ENCODE measurements at regions not wholly inside any gene's neighbourhood (a gene's known extent, or its start where the extent isn't known, plus 50 kb on each side); places are given as distances from the start of the nearest gene placed in this dataset.

- Histone ChIP-seq H3K27ac (ENCODE audit: low read depth, low read length) (no peak overlapping the region), H3K9ac (ENCODE audit: low read depth, low read length) (no peak overlapping the region), H3K36me3 (ENCODE audit: control insufficient read depth, insufficient read depth, low read length) (no peaks in the 10 kb centered on the region), H3K9me3 (ENCODE audit: control insufficient read depth, insufficient read depth, low read length) (no peaks in the 10 kb centered on the region), H3K27me3 (ENCODE audit: control insufficient read depth, insufficient read depth, low read length) (no peaks in the 10 kb centered on the region), H3K4me3 (ENCODE audit: low read depth, low read length) (no peak overlapping the region), H3K4me1 (ENCODE audit: control insufficient read depth, insufficient read depth, low read length) (peaks cover 21% of the 10 kb centered on the region)
Observed at GRCh38 chr21:38175306-38175705, 81.5 kb upstream of the KCNJ15 start.

- Histone ChIP-seq H3K27me3 (ENCODE audit: control insufficient read depth, insufficient read depth, low read length) (no peaks in the 10 kb centered on the region), H3K36me3 (ENCODE audit: control insufficient read depth, insufficient read depth, low read length) (no peaks in the 10 kb centered on the region), H3K27ac (ENCODE audit: low read depth, low read length) (no peak overlapping the region), H3K4me1 (ENCODE audit: control insufficient read depth, insufficient read depth, low read length) (no peaks in the 10 kb centered on the region), H3K9ac (ENCODE audit: low read depth, low read length) (no peak overlapping the region), H3K4me3 (ENCODE audit: low read depth, low read length) (no peak overlapping the region), H3K9me3 (ENCODE audit: control insufficient read depth, insufficient read depth, low read length) (no peaks in the 10 kb centered on the region)
Observed at GRCh38 chr21:38177919-38178652, 78.7 kb upstream of the KCNJ15 start.

DNA sequence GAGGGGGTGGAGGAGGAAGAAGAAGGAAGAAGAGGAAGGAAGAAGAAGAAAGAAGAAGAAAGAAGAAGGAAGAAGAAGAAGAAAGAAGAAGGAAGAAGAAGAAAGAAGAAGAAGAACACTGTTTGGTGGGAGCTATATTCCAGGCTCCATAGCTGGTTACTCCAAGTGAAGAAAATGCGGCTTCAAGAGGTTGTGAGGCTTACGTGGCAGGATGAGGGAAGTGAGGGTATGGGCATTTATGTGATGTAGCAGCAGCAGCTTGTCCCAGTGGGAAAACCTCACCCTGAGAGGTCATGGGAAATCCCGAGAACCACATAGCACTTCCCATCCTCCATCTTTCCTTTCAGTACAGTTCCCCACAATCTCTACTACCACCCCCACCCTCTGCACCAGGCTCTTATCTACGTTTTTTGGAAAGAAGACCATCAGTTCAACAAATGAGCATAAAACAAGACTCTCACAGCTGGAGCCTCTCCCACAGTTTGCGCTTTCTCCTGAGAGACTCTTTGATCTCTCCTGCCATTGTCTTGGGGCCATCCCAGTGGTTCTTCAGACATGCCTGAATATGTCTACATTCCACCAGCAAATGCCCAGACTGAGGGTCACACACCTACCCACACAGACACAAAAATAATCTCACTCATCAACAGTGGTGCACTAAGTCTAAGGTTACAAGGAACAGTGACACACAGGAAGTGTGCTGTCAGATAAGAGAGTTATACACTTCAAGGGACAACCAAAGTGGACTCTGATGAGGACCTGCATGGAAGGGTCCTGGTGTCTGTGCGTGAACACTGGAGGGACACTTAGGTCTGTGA lies 77.9 kb upstream of the KCNJ15 start:
- H3K27me3 ChIP-seq (ENCODE audit: control insufficient read depth, insufficient read depth, low read length) = no peaks in the 10 kb centered on the region

GRCh38 chr21:38179511-38179910 lies 77.3 kb upstream of the KCNJ15 start:
- Histone ChIP-seq H3K4me1 (ENCODE audit: control insufficient read depth, insufficient read depth, low read length) (no peaks in the 10 kb centered on the region), H3K9ac (ENCODE audit: low read depth, low read length) (no peak overlapping the region), H3K27ac (ENCODE audit: low read depth, low read length) (no peak overlapping the region), H3K4me3 (ENCODE audit: low read depth, low read length) (no peak overlapping the region), H3K36me3 (ENCODE audit: control insufficient read depth, insufficient read depth, low read length) (no peaks in the 10 kb centered on the region), H3K27me3 (ENCODE audit: control insufficient read depth, insufficient read depth, low read length) (no peaks in the 10 kb centered on the region), H3K9me3 (ENCODE audit: control insufficient read depth, insufficient read depth, low read length) (no peaks in the 10 kb centered on the region)

More for the DNA sequence above, 77.9 kb upstream of the KCNJ15 start:
- no peak overlapping the region for H3K27ac ChIP-seq (ENCODE audit: low read depth, low read length)
- no peak overlapping the region for H3K9ac ChIP-seq (ENCODE audit: low read depth, low read length)
- H3K4me3 ChIP-seq (ENCODE audit: low read depth, low read length) = no peak overlapping the region
- H3K4me1 ChIP-seq (ENCODE audit: control insufficient read depth, insufficient read depth, low read length) = no peaks in the 10 kb centered on the region
- no peaks in the 10 kb centered on the region for H3K36me3 ChIP-seq (ENCODE audit: control insufficient read depth, insufficient read depth, low read length)
- H3K9me3 ChIP-seq (ENCODE audit: control insufficient read depth, insufficient read depth, low read length) = no peaks in the 10 kb centered on the region

- no peaks in the 10 kb centered on the region for H3K27me3 ChIP-seq (ENCODE audit: control insufficient read depth, insufficient read depth, low read length)
- no peak overlapping the region for H3K4me3 ChIP-seq (ENCODE audit: low read depth, low read length)
- no peaks in the 10 kb centered on the region for H3K36me3 ChIP-seq (ENCODE audit: control insufficient read depth, insufficient read depth, low read length)
- H3K9ac ChIP-seq (ENCODE audit: low read depth, low read length) = no peak overlapping the region
- H3K9me3 ChIP-seq (ENCODE audit: control insufficient read depth, insufficient read depth, low read length) = peaks cover 7% of the 10 kb centered on the region; the same call in 1 of the 2 replicates
- H3K27ac ChIP-seq (ENCODE audit: low read depth, low read length) = no peak overlapping the region
- no peaks in the 10 kb centered on the region for H3K4me1 ChIP-seq (ENCODE audit: control insufficient read depth, insufficient read depth, low read length)
Observed at GRCh38 chr21:38181096-38181495, 75.7 kb upstream of the KCNJ15 start.

DNA sequence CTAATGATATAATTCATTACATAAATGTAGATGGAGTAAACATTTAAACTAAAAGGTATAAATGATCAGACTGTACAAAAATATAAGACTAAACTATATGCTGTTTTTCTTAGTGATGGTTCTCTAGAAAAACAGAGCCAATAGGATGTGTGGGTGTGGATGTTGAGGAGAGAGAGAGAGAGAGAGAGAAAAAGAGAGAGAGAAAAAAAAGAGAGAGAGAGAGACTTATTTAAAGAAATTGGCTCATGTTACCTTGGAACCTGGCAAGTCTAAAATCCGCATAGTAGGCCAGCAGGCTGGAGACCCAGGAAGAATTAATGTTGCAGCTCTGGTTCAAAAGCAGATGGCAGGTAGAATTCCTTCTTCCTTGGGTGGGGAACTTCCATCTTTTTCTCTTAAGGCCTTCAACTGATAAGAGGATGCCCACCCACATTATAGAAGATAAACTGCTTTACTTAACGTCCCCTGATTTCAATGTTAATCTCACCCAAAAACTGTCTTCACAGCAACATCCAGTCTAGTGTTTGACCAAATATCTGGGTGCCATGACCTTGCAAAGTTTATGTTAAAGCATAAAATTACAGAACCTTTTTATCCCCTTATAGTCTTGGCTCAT lies 74.3 kb upstream of the KCNJ15 start:
- H3K4me1 ChIP-seq (ENCODE audit: control insufficient read depth, insufficient read depth, low read length) = no peaks in the 10 kb centered on the region
- no peak overlapping the region for H3K9ac ChIP-seq (ENCODE audit: low read depth, low read length)
- H3K9me3 ChIP-seq (ENCODE audit: control insufficient read depth, insufficient read depth, low read length) = peaks cover 10% of the 10 kb centered on the region
- H3K4me3 ChIP-seq (ENCODE audit: low read depth, low read length) = no peak overlapping the region
- no peaks in the 10 kb centered on the region for H3K27me3 ChIP-seq (ENCODE audit: control insufficient read depth, insufficient read depth, low read length)
- no peak overlapping the region for H3K27ac ChIP-seq (ENCODE audit: low read depth, low read length)
- H3K36me3 ChIP-seq (ENCODE audit: control insufficient read depth, insufficient read depth, low read length) = no peaks in the 10 kb centered on the region

- Histone ChIP-seq H3K27ac (ENCODE audit: low read depth, low read length) (no peak overlapping the region), H3K27me3 (ENCODE audit: control insufficient read depth, insufficient read depth, low read length) (no peaks in the 10 kb centered on the region), H3K4me1 (ENCODE audit: control insufficient read depth, insufficient read depth, low read length) (no peaks in the 10 kb centered on the region), H3K9ac (ENCODE audit: low read depth, low read length) (no peak overlapping the region), H3K36me3 (ENCODE audit: control insufficient read depth, insufficient read depth, low read length) (no peaks in the 10 kb centered on the region), H3K9me3 (ENCODE audit: control insufficient read depth, insufficient read depth, low read length) (peaks cover 10% of the 10 kb centered on the region), H3K4me3 (ENCODE audit: low read depth, low read length) (no peak overlapping the region)
Observed at GRCh38 chr21:38183961-38184360, 72.8 kb upstream of the KCNJ15 start.

- no peak overlapping the region for H3K4me3 ChIP-seq (ENCODE audit: low read depth, low read length)
- no peaks in the 10 kb centered on the region for H3K4me1 ChIP-seq (ENCODE audit: control insufficient read depth, insufficient read depth, low read length)
- H3K36me3 ChIP-seq (ENCODE audit: control insufficient read depth, insufficient read depth, low read length) = no peaks in the 10 kb centered on the region
- peaks cover 10% of the 10 kb centered on the region for H3K9me3 ChIP-seq (ENCODE audit: control insufficient read depth, insufficient read depth, low read length)
- no peak overlapping the region for H3K9ac ChIP-seq (ENCODE audit: low read depth, low read length)
- H3K27me3 ChIP-seq (ENCODE audit: control insufficient read depth, insufficient read depth, low read length) = no peaks in the 10 kb centered on the region
- no peak overlapping the region for H3K27ac ChIP-seq (ENCODE audit: low read depth, low read length)
Observed at GRCh38 chr21:38186661-38187270, 70.0 kb upstream of the KCNJ15 start.

GRCh38 chr21:38188037-38188436 lies 68.8 kb upstream of the KCNJ15 start:
- H3K4me1 ChIP-seq (ENCODE audit: control insufficient read depth, insufficient read depth, low read length) = no peaks in the 10 kb centered on the region
- no peak overlapping the region for H3K27ac ChIP-seq (ENCODE audit: low read depth, low read length)
- H3K9me3 ChIP-seq (ENCODE audit: control insufficient read depth, insufficient read depth, low read length) = peaks cover 10% of the 10 kb centered on the region
- no peak overlapping the region for H3K9ac ChIP-seq (ENCODE audit: low read depth, low read length)
- H3K27me3 ChIP-seq (ENCODE audit: control insufficient read depth, insufficient read depth, low read length) = no peaks in the 10 kb centered on the region
- H3K36me3 ChIP-seq (ENCODE audit: control insufficient read depth, insufficient read depth, low read length) = no peaks in the 10 kb centered on the region
- H3K4me3 ChIP-seq (ENCODE audit: low read depth, low read length) = no peak overlapping the region

GRCh38 chr21:38196036-38196435 lies 60.8 kb upstream of the KCNJ15 start:
- H3K27ac ChIP-seq (ENCODE audit: low read depth, low read length) = no peak overlapping the region
- H3K36me3 ChIP-seq (ENCODE audit: control insufficient read depth, insufficient read depth, low read length) = no peaks in the 10 kb centered on the region
- no peak overlapping the region for H3K4me3 ChIP-seq (ENCODE audit: low read depth, low read length)

More at GRCh38 chr21:38196036-38196435, 60.8 kb upstream of the KCNJ15 start:
- Histone ChIP-seq H3K9me3 (ENCODE audit: control insufficient read depth, insufficient read depth, low read length) (no peaks in the 10 kb centered on the region), H3K27me3 (ENCODE audit: control insufficient read depth, insufficient read depth, low read length) (no peaks in the 10 kb centered on the region), H3K4me1 (ENCODE audit: control insufficient read depth, insufficient read depth, low read length) (no peaks in the 10 kb centered on the region), H3K9ac (ENCODE audit: low read depth, low read length) (no peak overlapping the region)

All from HUES48 (cell line).